ENCODE measurements at regions not wholly inside any gene's neighbourhood (a gene's known extent, or its start where the extent isn't known, plus 50 kb on each side); places are given as distances from the start of the nearest gene placed in this dataset.

- TF ChIP-seq, protein P1, sequence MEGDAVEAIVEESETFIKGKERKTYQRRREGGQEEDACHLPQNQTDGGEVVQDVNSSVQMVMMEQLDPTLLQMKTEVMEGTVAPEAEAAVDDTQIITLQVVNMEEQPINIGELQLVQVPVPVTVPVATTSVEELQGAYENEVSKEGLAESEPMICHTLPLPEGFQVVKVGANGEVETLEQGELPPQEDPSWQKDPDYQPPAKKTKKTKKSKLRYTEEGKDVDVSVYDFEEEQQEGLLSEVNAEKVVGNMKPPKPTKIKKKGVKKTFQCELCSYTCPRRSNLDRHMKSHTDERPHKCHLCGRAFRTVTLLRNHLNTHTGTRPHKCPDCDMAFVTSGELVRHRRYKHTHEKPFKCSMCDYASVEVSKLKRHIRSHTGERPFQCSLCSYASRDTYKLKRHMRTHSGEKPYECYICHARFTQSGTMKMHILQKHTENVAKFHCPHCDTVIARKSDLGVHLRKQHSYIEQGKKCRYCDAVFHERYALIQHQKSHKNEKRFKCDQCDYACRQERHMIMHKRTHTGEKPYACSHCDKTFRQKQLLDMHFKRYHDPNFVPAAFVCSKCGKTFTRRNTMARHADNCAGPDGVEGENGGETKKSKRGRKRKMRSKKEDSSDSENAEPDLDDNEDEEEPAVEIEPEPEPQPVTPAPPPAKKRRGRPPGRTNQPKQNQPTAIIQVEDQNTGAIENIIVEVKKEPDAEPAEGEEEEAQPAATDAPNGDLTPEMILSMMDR (IDR thresholded peaks at IDR 0.05) = no peak
- no peak overlapping the region for H3K27ac ChIP-seq
These were observed 125.8 kb upstream of the CDH19 start for GRCh38 chr18:66729442-66730239.

DNA sequence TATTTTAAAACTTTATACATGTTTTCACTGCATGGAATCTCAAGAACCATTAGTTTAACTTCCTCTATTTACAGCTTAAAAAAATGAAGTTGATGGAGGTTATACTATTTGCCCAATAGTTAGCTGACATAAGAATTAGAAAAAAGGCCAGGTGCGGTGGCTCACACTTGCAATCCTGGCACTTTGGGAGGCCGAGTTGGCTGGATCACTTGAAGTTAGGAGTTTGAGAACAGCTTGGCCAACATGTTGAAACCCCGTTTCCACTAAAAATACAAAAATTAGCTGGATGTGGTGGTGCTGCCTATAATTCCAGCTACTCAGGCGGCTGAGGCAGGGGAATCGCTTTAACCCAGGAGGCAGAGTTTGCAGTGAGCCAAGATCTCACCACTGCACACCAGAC is 125.1 kb upstream of the CDH19 start:
- TF ChIP-seq, protein P1 (IDR thresholded peaks at IDR 0.05) = no peak

More at GRCh38 chr18:66729442-66730239, 125.8 kb upstream of the CDH19 start:
- Histone ChIP-seq H3K9me3 (no peaks in the 10 kb centered on the region), H3K4me3 (ENCODE audit: low read depth in 1 of 2, low read length in 1 of 2) (no peak overlapping the region), H3K36me3 (no peaks in the 10 kb centered on the region), H3K27me3 (no peaks in the 10 kb centered on the region), H3K4me1 (ENCODE audit: control insufficient read depth in 1 of 2, insufficient read depth in 1 of 2, low read depth in 1 of 2, low read length in 1 of 2) (peaks cover 7 to 17% of the 10 kb centered on the region in 2 experiments)

GRCh38 chr18:66727991-66728390 is 124.1 kb upstream of the CDH19 start:
- TF ChIP-seq, protein P1 (IDR thresholded peaks at IDR 0.05) = no peak
- Histone ChIP-seq H3K27ac (peak overlapping the region; percentile 25), H3K9me3 (no peaks in the 10 kb centered on the region), H3K4me3 (ENCODE audit: low read depth in 1 of 2, low read length in 1 of 2) (no peak overlapping the region), H3K36me3 (no peaks in the 10 kb centered on the region), H3K27me3 (no peaks in the 10 kb centered on the region), H3K4me1 (ENCODE audit: control insufficient read depth in 1 of 2, insufficient read depth in 1 of 2, low read depth in 1 of 2, low read length in 1 of 2) (peaks cover 7 to 17% of the 10 kb centered on the region in 2 experiments)

More for the DNA sequence above, 125.1 kb upstream of the CDH19 start:
- no peaks in the 10 kb centered on the region for H3K9me3 ChIP-seq
- H3K4me3 ChIP-seq (ENCODE audit: low read depth in 1 of 2, low read length in 1 of 2) = no peak overlapping the region
- no peaks in the 10 kb centered on the region for H3K27me3 ChIP-seq
- H3K4me1 ChIP-seq (ENCODE audit: control insufficient read depth in 1 of 2, insufficient read depth in 1 of 2, low read depth in 1 of 2, low read length in 1 of 2) = peaks cover 7 to 17% of the 10 kb centered on the region in 2 experiments
- H3K36me3 ChIP-seq = no peaks in the 10 kb centered on the region
- H3K27ac ChIP-seq = no peak overlapping the region

DNA sequence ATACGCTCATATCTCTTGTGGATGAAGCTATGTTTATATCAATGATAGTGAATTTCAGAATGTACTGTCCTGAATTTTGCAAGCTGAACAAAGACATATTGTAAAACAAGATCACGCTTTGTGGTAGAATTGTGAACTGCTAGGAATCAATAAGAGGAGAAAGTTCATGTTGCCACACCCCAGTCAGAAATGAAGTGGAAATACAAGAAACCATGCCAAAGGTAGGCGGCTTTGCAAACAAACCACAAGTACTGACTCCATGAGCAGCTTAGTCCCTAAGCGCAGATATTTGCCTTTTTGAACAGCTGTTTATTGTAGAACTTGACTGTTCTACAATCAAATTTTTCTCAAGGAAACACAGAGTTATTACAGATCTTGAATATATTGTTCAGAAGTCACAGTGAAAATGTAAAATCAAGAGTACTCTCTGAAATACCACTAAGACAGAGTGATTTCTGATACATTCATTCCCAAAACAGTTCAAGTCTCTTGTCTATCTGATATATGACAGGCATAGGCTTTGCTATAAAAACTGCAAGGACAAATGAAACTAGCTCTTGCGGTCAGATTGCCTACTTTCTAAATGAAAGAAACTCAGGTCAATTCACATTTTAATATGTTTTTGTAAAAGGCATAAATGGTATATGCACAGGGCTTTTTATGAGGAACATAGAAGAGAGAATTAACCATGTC is 120.9 kb upstream of the CDH19 start:
- no peak overlapping the region for H3K27ac ChIP-seq
- H3K27me3 ChIP-seq = no peaks in the 10 kb centered on the region
- TF ChIP-seq, protein P1 (IDR thresholded peaks at IDR 0.05) = no peak
- no peak overlapping the region for H3K4me3 ChIP-seq (ENCODE audit: low read depth in 1 of 2, low read length in 1 of 2)
- H3K9me3 ChIP-seq = no peaks in the 10 kb centered on the region
- H3K36me3 ChIP-seq = no peaks in the 10 kb centered on the region
- H3K4me1 ChIP-seq (ENCODE audit: control insufficient read depth in 1 of 2, insufficient read depth in 1 of 2, low read depth in 1 of 2, low read length in 1 of 2) = peaks cover 7 to 17% of the 10 kb centered on the region in 2 experiments

- H3K9me3 ChIP-seq = no peaks in the 10 kb centered on the region
- TF ChIP-seq, protein P1 (IDR thresholded peaks at IDR 0.05) = no peak
- H3K27ac ChIP-seq = no peak overlapping the region
- peaks cover 1 to 3% of the 10 kb centered on the region in 2 experiments for H3K4me1 ChIP-seq (ENCODE audit: control insufficient read depth in 1 of 2, insufficient read depth in 1 of 2, low read depth in 1 of 2, low read length in 1 of 2)
- no peaks in the 10 kb centered on the region for H3K36me3 ChIP-seq
- no peak overlapping the region for H3K4me3 ChIP-seq (ENCODE audit: low read depth in 1 of 2, low read length in 1 of 2)
- no peaks in the 10 kb centered on the region for H3K27me3 ChIP-seq
These were observed 118.8 kb upstream of the CDH19 start for GRCh38 chr18:66722671-66723070.

All from neutrophil (primary cell).